GM23338 (cell line): ENCODE measurements at regions not wholly inside any gene's neighbourhood (a gene's known extent, or its start where the extent isn't known, plus 50 kb on each side); places are given as distances from the start of the nearest gene placed in this dataset.

ENCODE experiments used
- CREB1 ChIP-seq: fragments of 250-450 bp; sonication (Bioruptor Pico); IDR thresholded peaks from 2 replicates; pipeline ENCODE4 v1.5.0; 2020; ENCODE audit warnings: low read depth, mild to moderate bottlenecking, moderate library complexity
- EZH2 ChIP-seq: fragments of 200-600 bp; sonication (generic); IDR thresholded peaks from one replicate; pipeline ENCODE4 v1.8.0; 2017; ENCODE audit warnings: antibody characterized with exemption, mild to moderate bottlenecking, low read depth; ENCODE audit not compliant: unreplicated experiment
- EZH2phosphoT487 ChIP-seq: fragments of 200-600 bp; sonication (generic); IDR thresholded peaks from one replicate; pipeline ENCODE4 v1.8.1; 2018; ENCODE audit warnings: antibody characterized with exemption; ENCODE audit not compliant: unreplicated experiment
- NANOG ChIP-seq: IDR thresholded peaks from 2 replicates; pipeline ENCODE4 v1.6.1; 2016; ENCODE audit warnings: antibody characterized with exemption, borderline replicate concordance
- POLR2AphosphoS5 ChIP-seq: IDR thresholded peaks from 2 replicates; pipeline ENCODE4 v1.6.1; 2016; ENCODE audit warnings: antibody characterized with exemption, low read depth
- TF ChIP-seq, protein P1 (sequence below), 2 experiments: fragments of 200-600 bp in 1 of 2; sonication (generic) in 1 of 2; conservative IDR thresholded peaks; 2 replicates each; pipeline versions ENCODE4 v1.5.1 to v1.6.1; 2016 to 2017; ENCODE audit warnings: antibody characterized with exemption in 2 of 2, low read depth in 2 of 2, mild to moderate bottlenecking in 2 of 2, moderate library complexity in 1 of 2
- TF ChIP-seq, protein P2 (sequence below): IDR thresholded peaks from 2 replicates; pipeline ENCODE4 v1.6.1; 2016; ENCODE audit warnings: antibody characterized with exemption

DNA sequence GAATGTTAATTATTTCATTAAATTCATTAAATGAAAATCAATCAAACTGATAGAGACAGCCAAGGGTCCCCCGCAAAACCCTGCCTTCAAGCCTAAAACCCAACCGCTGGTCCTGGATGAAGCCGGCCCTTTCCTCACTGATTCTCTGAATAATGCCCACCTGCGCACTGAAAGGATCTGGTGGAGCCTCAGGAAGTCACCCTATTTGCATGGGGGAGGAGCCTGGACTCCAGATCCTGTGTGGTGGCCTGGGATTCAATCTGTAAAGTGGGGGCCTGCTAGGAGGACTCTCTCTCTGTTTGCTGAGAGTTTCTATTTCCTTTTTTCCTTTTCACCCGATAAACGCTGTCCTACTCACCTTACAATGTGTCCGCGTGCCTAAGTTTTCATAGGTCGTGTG is 97.9 kb upstream of the ADAMTS3 start:
- TF ChIP-seq, protein P1, sequence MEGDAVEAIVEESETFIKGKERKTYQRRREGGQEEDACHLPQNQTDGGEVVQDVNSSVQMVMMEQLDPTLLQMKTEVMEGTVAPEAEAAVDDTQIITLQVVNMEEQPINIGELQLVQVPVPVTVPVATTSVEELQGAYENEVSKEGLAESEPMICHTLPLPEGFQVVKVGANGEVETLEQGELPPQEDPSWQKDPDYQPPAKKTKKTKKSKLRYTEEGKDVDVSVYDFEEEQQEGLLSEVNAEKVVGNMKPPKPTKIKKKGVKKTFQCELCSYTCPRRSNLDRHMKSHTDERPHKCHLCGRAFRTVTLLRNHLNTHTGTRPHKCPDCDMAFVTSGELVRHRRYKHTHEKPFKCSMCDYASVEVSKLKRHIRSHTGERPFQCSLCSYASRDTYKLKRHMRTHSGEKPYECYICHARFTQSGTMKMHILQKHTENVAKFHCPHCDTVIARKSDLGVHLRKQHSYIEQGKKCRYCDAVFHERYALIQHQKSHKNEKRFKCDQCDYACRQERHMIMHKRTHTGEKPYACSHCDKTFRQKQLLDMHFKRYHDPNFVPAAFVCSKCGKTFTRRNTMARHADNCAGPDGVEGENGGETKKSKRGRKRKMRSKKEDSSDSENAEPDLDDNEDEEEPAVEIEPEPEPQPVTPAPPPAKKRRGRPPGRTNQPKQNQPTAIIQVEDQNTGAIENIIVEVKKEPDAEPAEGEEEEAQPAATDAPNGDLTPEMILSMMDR (conservative IDR thresholded peaks at IDR 0.05; ENCODE audit: low read depth in 2 of 2) = no peak
- TF ChIP-seq, protein P2, sequence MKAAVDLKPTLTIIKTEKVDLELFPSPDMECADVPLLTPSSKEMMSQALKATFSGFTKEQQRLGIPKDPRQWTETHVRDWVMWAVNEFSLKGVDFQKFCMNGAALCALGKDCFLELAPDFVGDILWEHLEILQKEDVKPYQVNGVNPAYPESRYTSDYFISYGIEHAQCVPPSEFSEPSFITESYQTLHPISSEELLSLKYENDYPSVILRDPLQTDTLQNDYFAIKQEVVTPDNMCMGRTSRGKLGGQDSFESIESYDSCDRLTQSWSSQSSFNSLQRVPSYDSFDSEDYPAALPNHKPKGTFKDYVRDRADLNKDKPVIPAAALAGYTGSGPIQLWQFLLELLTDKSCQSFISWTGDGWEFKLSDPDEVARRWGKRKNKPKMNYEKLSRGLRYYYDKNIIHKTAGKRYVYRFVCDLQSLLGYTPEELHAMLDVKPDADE = 0 out of 2 replicates have a peak, but pooled peaks have one; percentile 11
- TF ChIP-seq NANOG = no peak
- TF ChIP-seq EZH2 = no peak
- TF ChIP-seq POLR2AphosphoS5 = no peak
- TF ChIP-seq CREB1 (CRISPR knock-in tag) = no peak
- TF ChIP-seq EZH2phosphoT487 = no peak
